ENCODE measurements at regions not wholly inside any gene's neighbourhood (a gene's known extent, or its start where the extent isn't known, plus 50 kb on each side); places are given as distances from the start of the nearest gene placed in this dataset.

- TF ChIP-seq CTCF (IDR thresholded peaks at IDR 0.05) = no peak
These were observed 66.7 kb downstream of the ETAA1 start (continued) for GRCh38 chr2:67463810-67464209.

- Mint-ChIP-seq H3K36me3 (no peaks in the 10 kb centered on the region), H3K4me1 (peaks cover 6% of the 10 kb centered on the region), H3K4me3 (no peak overlapping the region), H3K27ac (no peak overlapping the region), H3K27me3 (ENCODE audit: low read depth) (no peaks in the 10 kb centered on the region), H3K9me3 (no peaks in the 10 kb centered on the region)
- ChIA-PET POLR2A (no interaction called here), CTCF (no interaction called here)
- TF ChIP-seq FOXJ3 (CRISPR knock-in tag; IDR thresholded peaks at IDR 0.05; ENCODE audit: borderline replicate concordance) (no peak), HMGA2 (CRISPR knock-in tag; IDR thresholded peaks at IDR 0.05) (no peak), MXD4 (CRISPR knock-in tag; IDR thresholded peaks at IDR 0.05; ENCODE audit: borderline replicate concordance) (no peak), ZMAT4 (CRISPR knock-in tag; IDR thresholded peaks at IDR 0.05) (no peak), FOXP4 (CRISPR knock-in tag; IDR thresholded peaks at IDR 0.05) (no peak), USF2 (CRISPR knock-in tag; IDR thresholded peaks at IDR 0.05) (no peak), RORB (CRISPR knock-in tag; IDR thresholded peaks at IDR 0.05) (no peak), ZNF121 (CRISPR knock-in tag; IDR thresholded peaks at IDR 0.05) (no peak), ZBTB43 (CRISPR knock-in tag; IDR thresholded peaks at IDR 0.05) (no peak), ZNF532 (CRISPR knock-in tag; IDR thresholded peaks at IDR 0.05; ENCODE audit: borderline replicate concordance) (no peak), ZNF396 (CRISPR knock-in tag; IDR thresholded peaks at IDR 0.05; ENCODE audit: borderline replicate concordance) (no peak), JAZF1 (CRISPR knock-in tag; IDR thresholded peaks at IDR 0.05) (no peak), OVOL2 (CRISPR knock-in tag; IDR thresholded peaks at IDR 0.05; ENCODE audit: borderline replicate concordance) (no peak), TEAD4 (CRISPR knock-in tag; IDR thresholded peaks at IDR 0.05) (no peak), TP53 (CRISPR knock-in tag; IDR thresholded peaks at IDR 0.05) (no peak), ZSCAN18 (CRISPR knock-in tag; IDR thresholded peaks at IDR 0.05) (no peak), KAT7 (CRISPR knock-in tag; IDR thresholded peaks at IDR 0.05; ENCODE audit: borderline replicate concordance) (no peak), MLX (CRISPR knock-in tag; IDR thresholded peaks at IDR 0.05) (no peak)
- no peak for ATAC-seq
- DNase-seq (ENCODE audit: low spot score) = no peak
These were observed 68.5 kb downstream of the ETAA1 start for GRCh38 chr2:67465623-67466022.
